ENCODE measurements at regions not wholly inside any gene's neighbourhood (a gene's known extent, or its start where the extent isn't known, plus 50 kb on each side); places are given as distances from the start of the nearest gene placed in this dataset.

DNA sequence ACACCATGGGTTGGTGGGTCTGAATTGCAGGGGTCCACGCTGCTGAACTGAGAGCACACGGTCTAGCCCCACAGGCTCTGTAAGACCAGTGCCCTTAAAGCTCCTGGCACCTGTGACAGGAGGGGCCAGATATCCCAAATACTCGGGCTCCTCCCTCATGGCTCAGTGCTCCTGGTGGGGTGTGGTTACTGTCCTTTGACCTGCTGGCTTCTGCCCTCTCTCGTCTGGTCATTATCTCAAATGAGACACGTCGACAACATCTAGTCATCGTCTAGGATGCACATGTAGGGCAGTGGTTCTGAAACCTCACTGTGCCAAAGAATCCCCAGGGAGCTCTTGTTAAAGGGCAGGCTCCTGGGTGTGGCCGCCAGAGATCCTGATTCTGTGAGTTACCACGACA lies 258.4 kb downstream of the LOXHD1 start:
- TF ChIP-seq BHLHE40 (IDR thresholded peaks at IDR 0.05; ENCODE audit: borderline replicate concordance): no peak
- TF ChIP-seq PKNOX1 (IDR thresholded peaks at IDR 0.05): no peak
- TF ChIP-seq ELF4 (IDR thresholded peaks at IDR 0.05): no peak
- no peak for TF ChIP-seq LEF1 (IDR thresholded peaks at IDR 0.05; ENCODE audit: borderline replicate concordance)
